GM12878 (cell line): ENCODE measurements at regions not wholly inside any gene's neighbourhood (a gene's known extent, or its start where the extent isn't known, plus 50 kb on each side); places are given as distances from the start of the nearest gene placed in this dataset.
"Not testable (repeated sequence)": the region's sequence is repeated elsewhere in the genome, so short reads cannot be mapped to it uniquely, and the experiment has no call there.

ENCODE experiments used
- ATAC-seq: fragments of 200-7000 bp; cut with Tn5 transposase; 3 replicates; pipeline ENCODE4 v1.9.1; 2020; ENCODE audit warnings: mild to moderate bottlenecking, moderate library complexity
- BruUV-seq: library from RNA; stranded (reverse); fragments of 400-500 nt; replicated peaks from 2 replicates; lab custom pipeline; 2021; lab: Mats Ljungman, UMichigan
- CTCF ChIA-PET: fragments of 300-600 bp; sonication (Branson Sonifier 250); formaldehyde crosslinking; extraction: SDS; loops from one replicate; lab custom pipeline; 2021; ENCODE audit warnings: inconsistent platforms; lab: Yijun Ruan, JAX
- POLR2A ChIA-PET: fragments of 350-600 bp; formaldehyde crosslinking; extraction: SDS; loops from one replicate; lab custom pipeline; 2021; ENCODE audit warnings: inconsistent platforms; lab: Charles Lee
- RAD21 ChIA-PET: fragments of 300-600 bp; sonication (Branson Sonifier 250); formaldehyde crosslinking; loops from one replicate; lab custom pipeline; 2023; ENCODE audit warnings: antibody characterized with exemption; ENCODE audit not compliant: unreplicated experiment; lab: Charles Lee
- SMC1A ChIA-PET: fragments of 300-600 bp; sonication (Branson Sonifier 250); formaldehyde crosslinking; loops from one replicate; lab custom pipeline; 2023; ENCODE audit not compliant: unreplicated experiment, uncharacterized antibody; lab: Charles Lee
- DNase-seq: peaks from one replicate; pipeline ENCODE4 v3.0.0-alpha.2; 2011; ENCODE audit warnings: low read depth, low spot score
- FAIRE-seq: peaks from 3 replicates; lab custom pipeline; 2011; peaks lifted over from hg19 to GRCh38; lab: Jason Lieb, UNC
- H2AFZ ChIP-seq: 2 replicates; pipeline ENCODE4 v1.6.0; 2011; ENCODE audit warnings: low read depth, low read length, control low read depth; ENCODE audit not compliant: control insufficient read depth
- H3K27ac ChIP-seq: 2 replicates; pipeline ENCODE4 v1.5.1; 2011; ENCODE audit warnings: control low read depth; ENCODE audit not compliant: control insufficient read depth, insufficient read depth
- H3K27me3 ChIP-seq, 2 experiments: replicated peaks in 1 of 2; 2 replicates each; pipeline versions ENCODE4 v1.6.0 to v1.6.1; 2011; ENCODE audit warnings: low read length in 1 of 2; ENCODE audit not compliant: control insufficient read depth in 2 of 2, insufficient read depth in 2 of 2
- H3K36me3 ChIP-seq, 2 experiments: 2 replicates each; pipeline ENCODE4 v1.5.1; 2011; ENCODE audit warnings: low read length in 1 of 2; ENCODE audit not compliant: control insufficient read depth in 2 of 2, insufficient read depth in 2 of 2
- H3K4me1 ChIP-seq: 2 replicates; pipeline ENCODE4 v1.6.1; 2011; ENCODE audit warnings: mild to moderate bottlenecking, low read length, moderate library complexity, mixed read lengths; ENCODE audit not compliant: control insufficient read depth, insufficient read depth
- H3K4me2 ChIP-seq: 2 replicates; pipeline ENCODE4 v1.6.0; 2011; ENCODE audit warnings: control low read depth; ENCODE audit not compliant: control insufficient read depth, insufficient read depth
- H3K4me3 ChIP-seq: fragments of 200-600 bp; sonication (generic); 2 replicates; pipeline ENCODE4 v1.5.1; 2016
- H3K79me2 ChIP-seq: 2 replicates; pipeline ENCODE4 v1.6.0; 2011; ENCODE audit warnings: low read length; ENCODE audit not compliant: control insufficient read depth, insufficient read depth
- H3K9ac ChIP-seq: 2 replicates; pipeline ENCODE4 v1.8.0; 2011; ENCODE audit warnings: low read length, control low read depth, mixed read lengths; ENCODE audit not compliant: control insufficient read depth, insufficient read depth
- H3K9me3 ChIP-seq: replicated peaks from 3 replicates; pipeline ENCODE4 v1.5.1; 2011; ENCODE audit warnings: mild to moderate bottlenecking, low read length; ENCODE audit not compliant: control insufficient read depth, insufficient read depth
- H4K20me1 ChIP-seq: 2 replicates; pipeline ENCODE4 v1.6.0; 2011; ENCODE audit not compliant: control insufficient read depth, insufficient read depth
- ASH2L ChIP-seq: fragments of 300-600, 200-600 bp; sonication (generic); IDR thresholded peaks from 2 replicates; pipeline ENCODE4 v1.6.1; 2017; ENCODE audit warnings: low read depth, mild to moderate bottlenecking, borderline replicate concordance
- GATAD2B ChIP-seq: fragments of 450-650 bp; conservative IDR thresholded peaks from 2 replicates; pipeline ENCODE4 v1.6.1; 2017; ENCODE audit warnings: low read depth, mild to moderate bottlenecking, moderate library complexity
- KLF5 ChIP-seq: fragments of 450-650 bp; IDR thresholded peaks from 2 replicates; pipeline ENCODE4 v1.6.1; 2014; ENCODE audit warnings: mild to moderate bottlenecking; ENCODE audit not compliant: partially characterized antibody
- MTA2 ChIP-seq: fragments of 450-650 bp; IDR thresholded peaks from 2 replicates; pipeline ENCODE4 v1.6.1; 2016; ENCODE audit warnings: low read depth, mild to moderate bottlenecking, moderate library complexity
- NR2C1 ChIP-seq: fragments of 450-650 bp; IDR thresholded peaks from 2 replicates; pipeline ENCODE4 v1.6.1; 2017; ENCODE audit warnings: antibody characterized with exemption, mild to moderate bottlenecking, moderate library complexity
- WGBS: methylation state at CpG from one replicate; pipeline ENCODE4 v1.1.6; 2016; ENCODE audit warnings: low lambda C conversion rate; ENCODE audit not compliant: insufficient replicate concordance, insufficient coverage; ENCODE audit errors: missing lambda C conversion rate; 5-methylcytosine and 5-hydroxymethylcytosine counted together
- in situ Hi-C: fragments of 300-500 bp; cut with MboI; formaldehyde crosslinking; loops from 9 replicates; pipeline ENCODE4 v1.14.3; 2018; ENCODE audit warnings: mixed read lengths
- intact Hi-C: fragments of 100-400 bp; cut with micrococcal nuclease; formaldehyde crosslinking; loops from one replicate; pipeline ENCODE4 v1.14.2; 2022; ENCODE audit not compliant: unreplicated experiment
- TF ChIP-seq, protein P1 (sequence below): IDR thresholded peaks from 2 replicates; pipeline ENCODE4 v1.6.1; 2012; ENCODE audit warnings: low read depth, low read length, improper control_type of control experiment
- TF ChIP-seq, protein P2 (sequence below), 3 experiments: IDR thresholded peaks in 2 of 3; conservative IDR thresholded peaks in 1 of 3; 2 replicates each; pipeline ENCODE4 v1.5.1; 2011; ENCODE audit warnings: low read depth in 3 of 3, low read length in 3 of 3, mild to moderate bottlenecking in 3 of 3, control low read depth in 2 of 3, moderate library complexity in 2 of 3, inconsistent platforms in 1 of 3, mixed read lengths in 1 of 3; ENCODE audit not compliant: control insufficient read depth in 2 of 3, insufficient read depth in 1 of 3; ENCODE audit errors: extremely low read depth in 1 of 3

DNA sequence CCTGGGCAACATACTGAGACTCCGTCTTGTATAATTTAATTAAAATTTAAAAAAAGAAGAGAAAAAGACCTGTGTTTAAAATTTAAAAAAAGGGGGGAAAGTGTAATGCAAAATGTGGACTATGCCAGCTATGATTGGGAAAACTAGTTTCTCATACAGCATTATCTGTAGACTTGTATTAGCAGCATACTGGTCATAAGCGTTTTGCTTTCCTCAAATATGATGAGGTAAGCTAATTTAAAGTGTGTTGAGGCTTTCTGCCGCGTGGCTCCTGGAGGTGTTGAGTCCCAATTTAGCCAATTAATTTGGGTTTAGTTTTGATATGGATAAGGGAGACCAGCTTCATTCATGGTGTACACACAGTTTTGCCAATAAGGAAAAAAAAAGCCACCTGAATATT lies 640.2 kb downstream of the GOLGA6L6 start:
- H3K9ac ChIP-seq, H3K79me2 ChIP-seq, H4K20me1 ChIP-seq, RAD21 ChIA-PET, BruUV-seq, H3K36me3 ChIP-seq, ATAC-seq, H3K27me3 ChIP-seq, H3K4me1 ChIP-seq, H3K4me2 ChIP-seq, POLR2A ChIA-PET, FAIRE-seq, H3K9me3 ChIP-seq, intact Hi-C loops, CTCF ChIA-PET, H2AFZ ChIP-seq, SMC1A ChIA-PET, in situ Hi-C loops, H3K4me3 ChIP-seq, DNase-seq, H3K27ac ChIP-seq: not testable (repeated sequence)
- WGBS = 24% methylated on average over 4 of the region's 4 CpGs

GRCh38 chr15:19899021-19899824 lies 642.4 kb downstream of the GOLGA6L6 start:
- H3K79me2 ChIP-seq = no peaks in the 10 kb centered on the region
- no peaks in the 10 kb centered on the region for H3K36me3 ChIP-seq
- H3K4me2 ChIP-seq = no peak overlapping the region
- FAIRE-seq (no peak), DNase-seq (no peak), ATAC-seq (no peak)
- H3K4me3 ChIP-seq = no peak overlapping the region
- WGBS = 69% methylated on average over 32 of the region's 53 CpGs
- no peaks in the 10 kb centered on the region; the same call in 2 of the 3 replicates for H3K9me3 ChIP-seq
- ChIA-PET POLR2A (no interaction called here), SMC1A (no interaction called here), CTCF (no interaction called here), RAD21 (no interaction called here)
- H3K4me1 ChIP-seq = no peaks in the 10 kb centered on the region
- no peak overlapping the region for H3K27ac ChIP-seq
- intact Hi-C loops (no loop called here), in situ Hi-C loops (no loop called here)
- TF ChIP-seq, protein P1, sequence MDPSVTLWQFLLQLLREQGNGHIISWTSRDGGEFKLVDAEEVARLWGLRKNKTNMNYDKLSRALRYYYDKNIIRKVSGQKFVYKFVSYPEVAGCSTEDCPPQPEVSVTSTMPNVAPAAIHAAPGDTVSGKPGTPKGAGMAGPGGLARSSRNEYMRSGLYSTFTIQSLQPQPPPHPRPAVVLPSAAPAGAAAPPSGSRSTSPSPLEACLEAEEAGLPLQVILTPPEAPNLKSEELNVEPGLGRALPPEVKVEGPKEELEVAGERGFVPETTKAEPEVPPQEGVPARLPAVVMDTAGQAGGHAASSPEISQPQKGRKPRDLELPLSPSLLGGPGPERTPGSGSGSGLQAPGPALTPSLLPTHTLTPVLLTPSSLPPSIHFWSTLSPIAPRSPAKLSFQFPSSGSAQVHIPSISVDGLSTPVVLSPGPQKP = no peak
- no peak for TF ChIP-seq NR2C1
- TF ChIP-seq MTA2 = no peak
- no peak for TF ChIP-seq ASH2L
- TF ChIP-seq, protein P2, sequence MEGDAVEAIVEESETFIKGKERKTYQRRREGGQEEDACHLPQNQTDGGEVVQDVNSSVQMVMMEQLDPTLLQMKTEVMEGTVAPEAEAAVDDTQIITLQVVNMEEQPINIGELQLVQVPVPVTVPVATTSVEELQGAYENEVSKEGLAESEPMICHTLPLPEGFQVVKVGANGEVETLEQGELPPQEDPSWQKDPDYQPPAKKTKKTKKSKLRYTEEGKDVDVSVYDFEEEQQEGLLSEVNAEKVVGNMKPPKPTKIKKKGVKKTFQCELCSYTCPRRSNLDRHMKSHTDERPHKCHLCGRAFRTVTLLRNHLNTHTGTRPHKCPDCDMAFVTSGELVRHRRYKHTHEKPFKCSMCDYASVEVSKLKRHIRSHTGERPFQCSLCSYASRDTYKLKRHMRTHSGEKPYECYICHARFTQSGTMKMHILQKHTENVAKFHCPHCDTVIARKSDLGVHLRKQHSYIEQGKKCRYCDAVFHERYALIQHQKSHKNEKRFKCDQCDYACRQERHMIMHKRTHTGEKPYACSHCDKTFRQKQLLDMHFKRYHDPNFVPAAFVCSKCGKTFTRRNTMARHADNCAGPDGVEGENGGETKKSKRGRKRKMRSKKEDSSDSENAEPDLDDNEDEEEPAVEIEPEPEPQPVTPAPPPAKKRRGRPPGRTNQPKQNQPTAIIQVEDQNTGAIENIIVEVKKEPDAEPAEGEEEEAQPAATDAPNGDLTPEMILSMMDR (IDR thresholded peaks at IDR 0.05 in 2 of 3, conservative IDR thresholded peaks at IDR 0.05 in 1 of 3; ENCODE audit: control insufficient read depth in 2 of 3, extremely low read depth in 1 of 3, insufficient read depth in 1 of 3, low read depth in 3 of 3, low read length in 3 of 3) = no peak
- TF ChIP-seq GATAD2B = no peak
- TF ChIP-seq KLF5 = no peak
- no peaks in the 10 kb centered on the region for H3K27me3 ChIP-seq
- no peaks in the 10 kb centered on the region for H4K20me1 ChIP-seq
- no peak overlapping the region for H2AFZ ChIP-seq
- no TSS peak for BruUV-seq
- H3K9ac ChIP-seq = no peak overlapping the region
